ENCODE measurements at regions not wholly inside any gene's neighbourhood (a gene's known extent, or its start where the extent isn't known, plus 50 kb on each side); places are given as distances from the start of the nearest gene placed in this dataset.

DNA sequence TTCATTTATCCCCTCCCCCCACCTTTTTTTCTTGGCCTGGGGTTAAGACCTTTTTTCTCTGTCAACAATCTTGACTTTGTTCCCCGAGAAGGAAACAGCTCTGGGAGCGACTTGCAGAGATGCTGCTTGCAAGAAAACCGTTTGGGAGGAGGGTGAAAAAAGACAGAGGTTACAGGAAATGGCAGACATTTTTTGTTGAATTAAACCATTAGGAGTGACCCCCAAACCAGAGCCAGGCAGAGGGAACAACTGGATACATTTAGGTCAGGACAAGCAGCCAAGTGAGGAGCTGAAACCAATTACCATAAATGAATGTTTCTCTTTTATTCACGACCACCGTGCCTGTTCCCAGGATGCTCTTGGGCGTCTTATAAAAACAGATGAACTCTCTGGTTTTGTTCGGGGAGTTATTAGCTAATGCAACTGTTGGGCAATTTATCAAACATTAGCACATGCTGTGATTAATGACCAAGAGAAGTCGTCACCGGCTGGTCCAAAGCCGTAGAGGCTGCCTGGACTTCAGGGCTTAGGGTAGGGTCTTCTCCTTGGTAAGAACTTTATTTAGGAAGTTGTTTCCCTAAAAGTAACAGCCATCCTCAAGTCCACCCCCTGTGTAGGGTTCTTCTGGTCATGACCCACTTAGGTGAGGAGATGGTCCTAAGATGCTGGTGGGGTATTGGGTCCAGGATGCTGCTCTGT lies 141.0 kb downstream of the FOXD2 start:
- Histone ChIP-seq H3K27ac (ENCODE audit: low read length) (no peak overlapping the region), H3K4me3 (ENCODE audit: low read length) (no peak overlapping the region), H3K9ac (ENCODE audit: low read depth, low read length) (no peak overlapping the region), H3K9me3 (ENCODE audit: insufficient read depth, low read depth, low read length) (no peaks in the 10 kb centered on the region), H3K4me1 (ENCODE audit: insufficient read depth, low read length) (peaks cover 21% of the 10 kb centered on the region), H3K27me3 (ENCODE audit: insufficient read depth, low read length) (no peaks in the 10 kb centered on the region), H3K36me3 (ENCODE audit: insufficient read depth, low read depth, low read length) (no peaks in the 10 kb centered on the region)

GRCh38 chr1:47579809-47580208 lies 142.0 kb downstream of the FOXD2 start:
- H3K4me1 ChIP-seq (ENCODE audit: insufficient read depth, low read length): peaks cover 21% of the 10 kb centered on the region
- no peak overlapping the region for H3K27ac ChIP-seq (ENCODE audit: low read length)
- H3K9ac ChIP-seq (ENCODE audit: low read depth, low read length): no peak overlapping the region
- H3K27me3 ChIP-seq (ENCODE audit: insufficient read depth, low read length): no peaks in the 10 kb centered on the region
- H3K4me3 ChIP-seq (ENCODE audit: low read length): no peak overlapping the region
- H3K36me3 ChIP-seq (ENCODE audit: insufficient read depth, low read depth, low read length): no peaks in the 10 kb centered on the region
- H3K9me3 ChIP-seq (ENCODE audit: insufficient read depth, low read depth, low read length): no peaks in the 10 kb centered on the region

DNA sequence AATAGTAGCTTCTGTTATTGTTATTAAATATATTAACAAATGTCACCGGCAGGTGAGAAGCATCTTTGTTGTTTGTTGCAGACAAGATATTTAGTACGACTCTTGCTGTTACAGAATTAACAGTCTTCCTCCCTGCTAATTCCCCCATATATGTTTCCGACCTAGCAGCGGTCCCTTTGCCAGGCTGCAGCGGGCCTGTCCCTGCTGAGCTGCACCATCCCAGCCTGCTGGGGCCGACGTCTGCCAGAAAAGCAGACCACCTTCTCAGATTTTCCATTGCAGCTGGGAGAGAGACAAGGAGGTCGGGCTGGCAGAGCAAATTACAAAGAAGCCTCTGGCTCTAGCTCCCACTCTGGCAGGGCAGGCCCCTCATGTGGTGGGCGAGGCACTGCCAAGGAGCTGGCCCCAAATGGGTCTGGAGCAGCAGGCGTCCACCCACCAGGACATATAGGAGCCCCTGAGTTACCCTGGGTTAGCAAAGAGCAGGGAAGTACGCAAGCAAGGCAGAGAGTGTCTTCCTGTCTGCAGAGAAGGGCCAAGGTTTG lies 142.7 kb downstream of the FOXD2 start:
- no peaks in the 10 kb centered on the region for H3K36me3 ChIP-seq (ENCODE audit: insufficient read depth, low read depth, low read length)
- H3K27me3 ChIP-seq (ENCODE audit: insufficient read depth, low read length): no peaks in the 10 kb centered on the region
- peaks cover 21% of the 10 kb centered on the region for H3K4me1 ChIP-seq (ENCODE audit: insufficient read depth, low read length)
- no peak overlapping the region for H3K27ac ChIP-seq (ENCODE audit: low read length)
- no peak overlapping the region for H3K4me3 ChIP-seq (ENCODE audit: low read length)
- no peak overlapping the region for H3K9ac ChIP-seq (ENCODE audit: low read depth, low read length)
- no peaks in the 10 kb centered on the region for H3K9me3 ChIP-seq (ENCODE audit: insufficient read depth, low read depth, low read length)

DNA sequence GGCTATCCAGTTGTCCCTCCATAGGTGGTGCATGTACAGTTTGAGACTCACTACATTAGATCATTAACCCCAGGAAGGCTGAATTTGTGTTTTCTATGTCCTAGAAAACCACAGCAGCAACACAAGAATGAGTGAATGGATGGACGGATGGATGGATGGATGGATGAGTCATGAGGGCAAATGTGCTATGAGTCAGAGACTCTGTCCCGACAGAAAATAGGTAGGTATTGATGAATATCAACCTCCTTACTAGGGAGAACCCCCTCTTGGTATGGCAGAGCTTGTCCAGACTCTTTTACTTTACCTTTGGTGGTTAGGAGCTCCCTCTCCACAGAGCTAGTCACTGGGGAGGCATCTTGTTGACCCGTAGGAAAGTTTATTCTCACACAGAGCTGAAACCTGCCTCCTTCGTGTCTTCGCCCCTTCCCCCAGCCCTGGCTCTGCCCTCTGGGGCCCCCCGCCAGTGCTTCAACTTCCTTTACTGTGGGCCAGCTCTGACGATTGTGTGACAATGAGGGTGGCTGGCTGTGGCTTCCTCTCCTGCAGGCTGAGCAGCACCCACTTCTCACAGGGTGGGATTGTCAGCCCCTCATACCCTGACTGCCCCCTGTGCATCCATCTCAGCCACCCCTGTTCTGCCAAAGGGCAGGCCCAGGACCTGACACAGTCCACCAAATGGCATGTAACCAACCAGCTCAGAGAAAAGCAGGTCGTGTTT lies 145.2 kb downstream of the FOXD2 start:
- no peak overlapping the region for H3K4me3 ChIP-seq (ENCODE audit: low read length)
- peaks cover 8% of the 10 kb centered on the region for H3K4me1 ChIP-seq (ENCODE audit: insufficient read depth, low read length)
- H3K9me3 ChIP-seq (ENCODE audit: insufficient read depth, low read depth, low read length): no peaks in the 10 kb centered on the region
- H3K27me3 ChIP-seq (ENCODE audit: insufficient read depth, low read length): no peaks in the 10 kb centered on the region
- no peak overlapping the region for H3K27ac ChIP-seq (ENCODE audit: low read length)
- H3K36me3 ChIP-seq (ENCODE audit: insufficient read depth, low read depth, low read length): no peaks in the 10 kb centered on the region
- H3K9ac ChIP-seq (ENCODE audit: low read depth, low read length): no peak overlapping the region

GRCh38 chr1:47584249-47584648 lies 146.4 kb downstream of the FOXD2 start:
- Histone ChIP-seq H3K27ac (ENCODE audit: low read length) (no peak overlapping the region), H3K36me3 (ENCODE audit: insufficient read depth, low read depth, low read length) (no peaks in the 10 kb centered on the region), H3K27me3 (ENCODE audit: insufficient read depth, low read length) (peaks cover 9% of the 10 kb centered on the region), H3K9me3 (ENCODE audit: insufficient read depth, low read depth, low read length) (no peaks in the 10 kb centered on the region), H3K4me3 (ENCODE audit: low read length) (no peak overlapping the region), H3K9ac (ENCODE audit: low read depth, low read length) (no peak overlapping the region), H3K4me1 (ENCODE audit: insufficient read depth, low read length) (peaks cover 4% of the 10 kb centered on the region)

GRCh38 chr1:47585141-47585902 lies 147.5 kb downstream of the FOXD2 start:
- no peak overlapping the region for H3K4me3 ChIP-seq (ENCODE audit: low read length)
- no peak overlapping the region for H3K27ac ChIP-seq (ENCODE audit: low read length)
- H3K9me3 ChIP-seq (ENCODE audit: insufficient read depth, low read depth, low read length): no peaks in the 10 kb centered on the region
- H3K36me3 ChIP-seq (ENCODE audit: insufficient read depth, low read depth, low read length): no peaks in the 10 kb centered on the region
- H3K4me1 ChIP-seq (ENCODE audit: insufficient read depth, low read length): peaks cover 4% of the 10 kb centered on the region
- peaks cover 16% of the 10 kb centered on the region for H3K27me3 ChIP-seq (ENCODE audit: insufficient read depth, low read length)
- no peak overlapping the region for H3K9ac ChIP-seq (ENCODE audit: low read depth, low read length)

DNA sequence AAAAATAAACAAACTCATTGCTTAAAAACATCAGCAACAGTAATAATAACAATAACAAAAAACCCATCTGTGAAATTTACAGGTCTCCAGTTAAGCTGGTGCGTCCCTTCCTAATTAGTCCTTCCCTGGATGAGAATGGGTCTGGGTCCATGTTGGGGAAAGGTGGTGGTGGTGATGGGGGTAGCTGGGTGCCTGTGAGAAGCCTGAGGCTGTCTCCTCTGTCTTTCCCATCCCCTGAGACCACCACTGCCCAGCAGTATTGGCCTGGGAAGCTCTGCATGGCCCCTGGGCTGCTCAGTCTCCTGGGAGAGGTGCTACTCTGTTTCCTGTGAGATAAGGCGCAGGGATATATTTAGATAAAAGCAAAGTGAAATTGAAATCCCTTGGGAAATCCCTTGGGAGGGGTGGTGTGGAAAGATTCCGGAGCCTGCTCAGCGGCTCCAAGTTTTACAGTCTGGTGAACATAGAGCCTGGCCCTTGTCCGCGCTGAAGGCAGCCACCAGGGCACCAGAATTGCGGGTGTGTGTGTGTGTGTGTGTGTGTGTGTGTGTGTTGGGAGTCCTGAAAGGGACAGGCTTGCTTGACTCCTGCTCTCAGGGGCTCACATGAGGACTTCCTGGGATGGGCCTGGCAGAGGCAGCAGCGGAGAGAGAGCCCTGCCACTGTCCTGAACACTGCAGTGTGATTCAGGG lies 150.2 kb downstream of the FOXD2 start:
- Histone ChIP-seq H3K27ac (ENCODE audit: low read length) (no peak overlapping the region), H3K4me3 (ENCODE audit: low read length) (no peak overlapping the region), H3K36me3 (ENCODE audit: insufficient read depth, low read depth, low read length) (no peaks in the 10 kb centered on the region), H3K9me3 (ENCODE audit: insufficient read depth, low read depth, low read length) (no peaks in the 10 kb centered on the region), H3K4me1 (ENCODE audit: insufficient read depth, low read length) (peaks cover 2% of the 10 kb centered on the region), H3K9ac (ENCODE audit: low read depth, low read length) (no peak overlapping the region), H3K27me3 (ENCODE audit: insufficient read depth, low read length) (peaks cover 39% of the 10 kb centered on the region)

GRCh38 chr1:47590523-47591225 lies 152.8 kb downstream of the FOXD2 start:
- H3K9ac ChIP-seq (ENCODE audit: low read depth, low read length): no peak overlapping the region
- H3K4me1 ChIP-seq (ENCODE audit: insufficient read depth, low read length): no peaks in the 10 kb centered on the region
- H3K27ac ChIP-seq (ENCODE audit: low read length): no peak overlapping the region
- H3K36me3 ChIP-seq (ENCODE audit: insufficient read depth, low read depth, low read length): no peaks in the 10 kb centered on the region
- H3K9me3 ChIP-seq (ENCODE audit: insufficient read depth, low read depth, low read length): no peaks in the 10 kb centered on the region
- no peak overlapping the region for H3K4me3 ChIP-seq (ENCODE audit: low read length)
- H3K27me3 ChIP-seq (ENCODE audit: insufficient read depth, low read length): peaks cover 66% of the 10 kb centered on the region

- peaks cover 66% of the 10 kb centered on the region for H3K27me3 ChIP-seq (ENCODE audit: insufficient read depth, low read length)
- H3K4me3 ChIP-seq (ENCODE audit: low read length): no peak overlapping the region
- H3K9me3 ChIP-seq (ENCODE audit: insufficient read depth, low read depth, low read length): no peaks in the 10 kb centered on the region
- no peaks in the 10 kb centered on the region for H3K4me1 ChIP-seq (ENCODE audit: insufficient read depth, low read length)
- no peak overlapping the region for H3K27ac ChIP-seq (ENCODE audit: low read length)
- H3K9ac ChIP-seq (ENCODE audit: low read depth, low read length): no peak overlapping the region
- H3K36me3 ChIP-seq (ENCODE audit: insufficient read depth, low read depth, low read length): no peaks in the 10 kb centered on the region
Measured at GRCh38 chr1:47591801-47592200, 154.0 kb downstream of the FOXD2 start.

DNA sequence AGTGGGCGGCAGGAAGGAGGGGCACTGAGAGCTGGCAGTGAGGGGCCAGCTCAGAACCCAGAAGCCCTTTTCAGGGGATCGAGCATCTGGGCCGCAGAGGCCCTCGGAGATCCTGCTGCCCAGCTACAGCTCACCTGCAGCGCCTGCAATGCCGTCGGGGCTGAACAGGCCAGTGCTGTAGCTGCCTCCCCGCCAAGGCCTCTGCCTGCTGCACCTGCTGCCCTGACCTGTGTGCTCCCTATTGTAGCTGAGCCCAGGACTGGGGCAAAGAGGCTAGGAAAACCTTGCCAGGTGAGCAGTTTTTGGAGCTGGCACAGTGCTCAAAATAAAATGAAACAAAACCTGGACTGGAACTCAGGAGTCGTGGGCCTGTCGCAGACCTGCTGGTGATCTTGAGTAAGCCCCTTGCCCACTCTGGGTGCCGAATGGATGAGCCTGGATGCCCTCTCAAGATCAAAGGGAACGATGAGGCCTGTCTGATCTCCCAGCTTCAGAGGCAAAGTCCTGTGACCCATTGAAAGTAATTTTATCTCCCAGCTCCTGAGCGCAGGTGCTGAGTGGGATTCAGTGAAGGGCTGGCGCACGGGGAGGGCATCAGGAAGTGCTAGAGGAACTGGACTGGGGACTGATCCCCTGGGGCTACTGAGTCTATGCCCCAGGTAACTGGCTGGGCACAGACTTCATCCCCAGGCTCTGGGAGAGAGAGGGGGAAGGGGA lies 154.6 kb downstream of the FOXD2 start:
- peaks cover 66% of the 10 kb centered on the region for H3K27me3 ChIP-seq (ENCODE audit: insufficient read depth, low read length)
- H3K36me3 ChIP-seq (ENCODE audit: insufficient read depth, low read depth, low read length): no peaks in the 10 kb centered on the region
- H3K4me1 ChIP-seq (ENCODE audit: insufficient read depth, low read length): no peaks in the 10 kb centered on the region
- H3K27ac ChIP-seq (ENCODE audit: low read length): no peak overlapping the region
- H3K4me3 ChIP-seq (ENCODE audit: low read length): peak overlapping the region; percentile 62; the same call in 1 of the 2 replicates
- H3K9ac ChIP-seq (ENCODE audit: low read depth, low read length): no peak overlapping the region
- H3K9me3 ChIP-seq (ENCODE audit: insufficient read depth, low read depth, low read length): no peaks in the 10 kb centered on the region
